ENCODE measurements at regions not wholly inside any gene's neighbourhood (a gene's known extent, or its start where the extent isn't known, plus 50 kb on each side); places are given as distances from the start of the nearest gene placed in this dataset.

DNA sequence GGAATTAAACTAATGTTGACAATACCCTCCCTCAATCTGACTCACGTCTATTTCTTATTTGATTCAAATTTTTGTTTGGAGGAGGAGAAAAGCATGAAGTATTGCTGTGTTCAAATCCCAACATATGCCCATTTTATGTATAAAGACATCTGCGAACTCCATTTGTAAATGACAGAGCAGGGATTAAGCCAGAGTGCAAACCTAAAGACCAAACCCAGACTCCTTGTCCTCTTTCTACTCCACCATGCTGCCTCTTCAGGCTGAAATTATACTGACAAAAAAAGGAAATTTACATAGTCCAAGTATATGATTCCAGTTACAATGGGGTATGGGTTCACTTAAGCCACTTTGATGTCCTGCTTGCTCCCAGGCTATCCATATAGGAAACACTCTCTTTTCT is 383.1 kb downstream of the ADRA2A start:
- H3K9ac ChIP-seq (ENCODE audit: control insufficient read depth, insufficient read depth, low read length), result no peak overlapping the region
- in situ Hi-C loops (cut with MboI) (no loop called here), intact Hi-C loops (cut with micrococcal nuclease; ENCODE audit: unreplicated experiment) (no loop called here)
- no peaks in the 10 kb centered on the region for H3K79me2 ChIP-seq (ENCODE audit: control insufficient read depth, insufficient read depth, low read length)
- no TSS peak for BruUV-seq (replicated peaks)
- ChIA-PET CTCF (no interaction called here), POLR2A (no interaction called here), RAD21 (ENCODE audit: unreplicated experiment) (no interaction called here), SMC1A (ENCODE audit: uncharacterized antibody, unreplicated experiment) (no interaction called here)
- no peaks in the 10 kb centered on the region for H3K27me3 ChIP-seq (replicated peaks in 1 of 2; ENCODE audit: control insufficient read depth in 2 of 2, insufficient read depth in 2 of 2, low read length in 1 of 2)
- no peaks in the 10 kb centered on the region for H3K36me3 ChIP-seq (ENCODE audit: control insufficient read depth in 2 of 2, insufficient read depth in 2 of 2, low read length in 1 of 2)
- DNase-seq (ENCODE audit: low read depth, low spot score) (no peak), ATAC-seq (no peak), FAIRE-seq (no peak)
- whole genome bisulfite sequencing (ENCODE audit: insufficient coverage, insufficient replicate concordance, low lambda C conversion rate, missing lambda C conversion rate), result 25% methylated on average over 2 of the region's 2 CpGs
- H3K9me3 ChIP-seq (replicated peaks; ENCODE audit: control insufficient read depth, insufficient read depth, low read length), result no peaks in the 10 kb centered on the region; the same call in 2 of the 3 replicates
- no peaks in the 10 kb centered on the region for H3K4me1 ChIP-seq (ENCODE audit: control insufficient read depth, insufficient read depth, low read length)
- H3K4me3 ChIP-seq, result no peak overlapping the region
- H3K27ac ChIP-seq (ENCODE audit: control insufficient read depth, insufficient read depth), result no peak overlapping the region
- no peaks in the 10 kb centered on the region for H4K20me1 ChIP-seq (ENCODE audit: control insufficient read depth, insufficient read depth)
- no peak overlapping the region for H3K4me2 ChIP-seq (ENCODE audit: control insufficient read depth, insufficient read depth)
- H2AFZ ChIP-seq (ENCODE audit: control insufficient read depth, low read depth, low read length), result no peak overlapping the region
- no peak for TF ChIP-seq CREB1 (IDR thresholded peaks at IDR 0.05; ENCODE audit: low read depth)
- TF ChIP-seq CBFB (IDR thresholded peaks at IDR 0.05; ENCODE audit: low read depth), result no peak
- TF ChIP-seq RB1 (IDR thresholded peaks at IDR 0.05; ENCODE audit: borderline replicate concordance), result no peak
- TF ChIP-seq, protein P1, sequence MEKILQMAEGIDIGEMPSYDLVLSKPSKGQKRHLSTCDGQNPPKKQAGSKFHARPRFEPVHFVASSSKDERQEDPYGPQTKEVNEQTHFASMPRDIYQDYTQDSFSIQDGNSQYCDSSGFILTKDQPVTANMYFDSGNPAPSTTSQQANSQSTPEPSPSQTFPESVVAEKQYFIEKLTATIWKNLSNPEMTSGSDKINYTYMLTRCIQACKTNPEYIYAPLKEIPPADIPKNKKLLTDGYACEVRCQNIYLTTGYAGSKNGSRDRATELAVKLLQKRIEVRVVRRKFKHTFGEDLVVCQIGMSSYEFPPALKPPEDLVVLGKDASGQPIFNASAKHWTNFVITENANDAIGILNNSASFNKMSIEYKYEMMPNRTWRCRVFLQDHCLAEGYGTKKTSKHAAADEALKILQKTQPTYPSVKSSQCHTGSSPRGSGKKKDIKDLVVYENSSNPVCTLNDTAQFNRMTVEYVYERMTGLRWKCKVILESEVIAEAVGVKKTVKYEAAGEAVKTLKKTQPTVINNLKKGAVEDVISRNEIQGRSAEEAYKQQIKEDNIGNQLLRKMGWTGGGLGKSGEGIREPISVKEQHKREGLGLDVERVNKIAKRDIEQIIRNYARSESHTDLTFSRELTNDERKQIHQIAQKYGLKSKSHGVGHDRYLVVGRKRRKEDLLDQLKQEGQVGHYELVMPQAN (conservative IDR thresholded peaks at IDR 0.05), result no peak
- TF ChIP-seq TCF12 (IDR thresholded peaks at IDR 0.05; ENCODE audit: low read depth, low read length), result no peak
- no peak for TF ChIP-seq DPF2 (IDR thresholded peaks at IDR 0.05)
- no peak for TF ChIP-seq NFYA (IDR thresholded peaks at IDR 0.05; ENCODE audit: borderline replicate concordance, low read depth, low read length)
- no peak for TF ChIP-seq TCF3 (IDR thresholded peaks at IDR 0.05; ENCODE audit: borderline replicate concordance, insufficient read depth, low read depth, low read length)
- no peak for TF ChIP-seq PML (IDR thresholded peaks at IDR 0.05; ENCODE audit: low read length)
- no peak for TF ChIP-seq POLR2AphosphoS5 (IDR thresholded peaks at IDR 0.05; ENCODE audit: low read length)
- TF ChIP-seq NFYB (IDR thresholded peaks at IDR 0.05; ENCODE audit: insufficient read depth, low read depth, low read length), result no peak
